HepG2 (cell line): ENCODE measurements at regions not wholly inside any gene's neighbourhood (a gene's known extent, or its start where the extent isn't known, plus 50 kb on each side); places are given as distances from the start of the nearest gene placed in this dataset.

Source experiments
- CBX1 ChIP-seq: IDR thresholded peaks from one replicate; pipeline ENCODE4 v1.6.1; 2016; ENCODE audit warnings: antibody characterized with exemption, low read depth
- CENPX ChIP-seq: sonication (generic); formaldehyde crosslinking; IDR thresholded peaks from 2 replicates; pipeline ENCODE4 v1.9.0; 2021; ENCODE audit warnings: mild to moderate bottlenecking, missing genetic modification reagents, moderate library complexity
- EEA1 ChIP-seq: sonication (generic); formaldehyde crosslinking; IDR thresholded peaks from 2 replicates; pipeline ENCODE4 v1.5.1; 2020; ENCODE audit warnings: mild to moderate bottlenecking, missing genetic modification reagents, borderline replicate concordance
- FOXA3 ChIP-seq: IDR thresholded peaks from 2 replicates; pipeline ENCODE4 v1.6.1; 2016; ENCODE audit warnings: missing genetic modification reagents, missing compliant biosample characterization
- PHF20 ChIP-seq: sonication (generic); formaldehyde crosslinking; IDR thresholded peaks from 2 replicates; pipeline ENCODE4 v1.5.0; 2020; ENCODE audit warnings: mild to moderate bottlenecking, missing genetic modification reagents
- TEAD3 ChIP-seq: optimal IDR thresholded peaks from 2 replicates; pipeline ENCODE3; 2016; ENCODE audit warnings: borderline replicate concordance
- ZNF333 ChIP-seq: sonication (generic); formaldehyde crosslinking; IDR thresholded peaks from 2 replicates; pipeline ENCODE4 v1.4.0; 2020; ENCODE audit warnings: mild to moderate bottlenecking, missing genetic modification reagents, borderline replicate concordance
- TF ChIP-seq, protein P1 (sequence below), 2 experiments: fragments of 450-650 bp in 1 of 2; sonication (generic) in 1 of 2; formaldehyde crosslinking in 1 of 2; IDR thresholded peaks; 2 replicates each; pipeline versions ENCODE4 v1.6.1 to v1.8.0; 2016 to 2022; ENCODE audit warnings: antibody characterized with exemption in 1 of 2, mild to moderate bottlenecking in 1 of 2, missing genetic modification reagents in 1 of 2

DNA sequence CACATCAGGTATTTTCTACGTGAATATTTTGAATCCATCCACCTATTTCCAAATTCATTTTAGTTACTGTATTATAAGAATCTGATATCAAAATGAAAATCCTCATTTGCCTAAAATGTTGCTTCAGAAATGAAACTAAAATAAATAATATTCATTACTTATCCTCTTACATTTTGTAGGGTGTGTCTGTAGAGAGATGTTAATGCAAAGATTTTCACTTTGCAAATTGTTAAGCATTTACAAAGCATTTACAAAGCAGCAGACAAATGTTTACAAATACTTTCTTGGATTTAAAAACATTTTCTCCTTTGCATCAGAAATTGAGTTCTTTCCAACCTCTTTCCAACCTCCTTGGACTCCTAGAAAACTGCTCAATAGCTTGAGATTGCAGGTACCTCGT, 360.0 kb upstream of the DCN start (continued):
- TF ChIP-seq, protein P1, sequence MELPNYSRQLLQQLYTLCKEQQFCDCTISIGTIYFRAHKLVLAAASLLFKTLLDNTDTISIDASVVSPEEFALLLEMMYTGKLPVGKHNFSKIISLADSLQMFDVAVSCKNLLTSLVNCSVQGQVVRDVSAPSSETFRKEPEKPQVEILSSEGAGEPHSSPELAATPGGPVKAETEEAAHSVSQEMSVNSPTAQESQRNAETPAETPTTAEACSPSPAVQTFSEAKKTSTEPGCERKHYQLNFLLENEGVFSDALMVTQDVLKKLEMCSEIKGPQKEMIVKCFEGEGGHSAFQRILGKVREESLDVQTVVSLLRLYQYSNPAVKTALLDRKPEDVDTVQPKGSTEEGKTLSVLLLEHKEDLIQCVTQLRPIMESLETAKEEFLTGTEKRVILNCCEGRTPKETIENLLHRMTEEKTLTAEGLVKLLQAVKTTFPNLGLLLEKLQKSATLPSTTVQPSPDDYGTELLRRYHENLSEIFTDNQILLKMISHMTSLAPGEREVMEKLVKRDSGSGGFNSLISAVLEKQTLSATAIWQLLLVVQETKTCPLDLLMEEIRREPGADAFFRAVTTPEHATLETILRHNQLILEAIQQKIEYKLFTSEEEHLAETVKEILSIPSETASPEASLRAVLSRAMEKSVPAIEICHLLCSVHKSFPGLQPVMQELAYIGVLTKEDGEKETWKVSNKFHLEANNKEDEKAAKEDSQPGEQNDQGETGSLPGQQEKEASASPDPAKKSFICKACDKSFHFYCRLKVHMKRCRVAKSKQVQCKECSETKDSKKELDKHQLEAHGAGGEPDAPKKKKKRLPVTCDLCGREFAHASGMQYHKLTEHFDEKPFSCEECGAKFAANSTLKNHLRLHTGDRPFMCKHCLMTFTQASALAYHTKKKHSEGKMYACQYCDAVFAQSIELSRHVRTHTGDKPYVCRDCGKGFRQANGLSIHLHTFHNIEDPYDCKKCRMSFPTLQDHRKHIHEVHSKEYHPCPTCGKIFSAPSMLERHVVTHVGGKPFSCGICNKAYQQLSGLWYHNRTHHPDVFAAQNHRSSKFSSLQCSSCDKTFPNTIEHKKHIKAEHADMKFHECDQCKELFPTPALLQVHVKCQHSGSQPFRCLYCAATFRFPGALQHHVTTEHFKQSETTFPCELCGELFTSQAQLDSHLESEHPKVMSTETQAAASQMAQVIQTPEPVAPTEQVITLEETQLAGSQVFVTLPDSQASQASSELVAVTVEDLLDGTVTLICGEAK (IDR thresholded peaks at IDR 0.05), result no peak
- TF ChIP-seq, protein P1 (CRISPR knock-in tag; IDR thresholded peaks at IDR 0.05), result no peak
- no peak for TF ChIP-seq TEAD3 (CRISPR knock-in tag)
- no peak for TF ChIP-seq ZNF333 (CRISPR knock-in tag)
- TF ChIP-seq FOXA3 (CRISPR knock-in tag), result no peak
- TF ChIP-seq CBX1, result no peak
- no peak for TF ChIP-seq CENPX
- no peak for TF ChIP-seq EEA1
- TF ChIP-seq PHF20 (CRISPR knock-in tag), result no peak
- TF ChIP-seq, all 625 proteins: peak for 0
